Upper lobe of left lung (tissue), 4 donors: ENCODE measurements at regions not wholly inside any gene's neighbourhood (a gene's known extent, or its start where the extent isn't known, plus 50 kb on each side); places are given as distances from the start of the nearest gene placed in this dataset.

ENCODE experiments used
- POLR2A ChIP-seq, 4 donors: fragments of 450-650 bp; IDR thresholded peaks; one replicate each; pipeline ENCODE4 v1.5.1; 2016 to 2017; ENCODE audit warnings: antibody characterized with exemption in 4 of 4, mild to moderate bottlenecking in 2 of 4
- POLR2AphosphoS5 ChIP-seq, 2 donors: sonication (generic); formaldehyde crosslinking; IDR thresholded peaks; one replicate each; pipeline ENCODE4 v1.5.1; 2017; ENCODE audit warnings: antibody characterized with exemption in 2 of 2
- TF ChIP-seq, protein P1 (sequence below), 6 experiments: fragments of 450-650 bp in 4 of 6; fragments of 200-600 bp in 2 of 6; sonication (generic) in 2 of 6; IDR thresholded peaks; one replicate each; pipeline ENCODE4 v1.5.1; 2016 to 2019; ENCODE audit warnings: antibody characterized with exemption in 6 of 6

DNA sequence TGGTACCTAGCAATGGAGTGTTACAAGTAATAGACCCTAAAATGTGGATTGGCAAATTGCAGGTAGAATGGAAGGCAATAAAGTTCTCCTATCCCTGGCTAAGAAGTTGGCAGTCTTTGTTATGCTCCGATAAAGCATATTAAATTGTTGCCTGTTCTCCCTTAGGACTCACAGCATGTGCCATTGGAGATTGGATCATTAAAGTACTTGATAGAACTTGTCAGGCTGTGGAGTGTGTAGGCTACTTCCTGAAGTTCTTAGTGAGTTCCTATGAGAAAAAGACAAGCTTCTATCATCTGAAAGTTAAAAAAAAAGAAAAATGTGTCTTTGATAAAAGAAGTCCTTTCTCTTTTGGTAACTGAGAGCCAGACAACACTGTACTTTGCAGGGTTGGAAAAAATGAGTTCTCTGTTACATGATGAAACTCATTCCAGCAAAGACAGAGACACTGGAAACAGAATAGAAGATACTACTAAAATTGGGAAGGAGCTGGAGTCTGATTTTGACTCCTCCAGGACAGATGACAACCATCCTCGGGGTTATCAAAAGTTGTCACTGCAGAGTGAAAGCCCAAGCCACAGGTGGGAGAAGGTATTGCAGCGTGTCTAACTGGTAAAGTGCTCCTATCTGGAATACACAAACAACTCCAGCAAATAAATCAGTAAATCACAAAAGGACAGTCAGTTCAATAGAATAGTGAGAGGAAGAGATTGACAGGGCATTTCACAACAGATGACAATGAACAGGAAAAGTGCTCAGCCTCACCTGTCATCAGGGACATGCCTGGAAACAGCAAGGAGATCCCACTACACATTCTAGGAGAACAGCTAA lies 87.5 kb upstream of the WDR26 start:
- TF ChIP-seq, protein P1, sequence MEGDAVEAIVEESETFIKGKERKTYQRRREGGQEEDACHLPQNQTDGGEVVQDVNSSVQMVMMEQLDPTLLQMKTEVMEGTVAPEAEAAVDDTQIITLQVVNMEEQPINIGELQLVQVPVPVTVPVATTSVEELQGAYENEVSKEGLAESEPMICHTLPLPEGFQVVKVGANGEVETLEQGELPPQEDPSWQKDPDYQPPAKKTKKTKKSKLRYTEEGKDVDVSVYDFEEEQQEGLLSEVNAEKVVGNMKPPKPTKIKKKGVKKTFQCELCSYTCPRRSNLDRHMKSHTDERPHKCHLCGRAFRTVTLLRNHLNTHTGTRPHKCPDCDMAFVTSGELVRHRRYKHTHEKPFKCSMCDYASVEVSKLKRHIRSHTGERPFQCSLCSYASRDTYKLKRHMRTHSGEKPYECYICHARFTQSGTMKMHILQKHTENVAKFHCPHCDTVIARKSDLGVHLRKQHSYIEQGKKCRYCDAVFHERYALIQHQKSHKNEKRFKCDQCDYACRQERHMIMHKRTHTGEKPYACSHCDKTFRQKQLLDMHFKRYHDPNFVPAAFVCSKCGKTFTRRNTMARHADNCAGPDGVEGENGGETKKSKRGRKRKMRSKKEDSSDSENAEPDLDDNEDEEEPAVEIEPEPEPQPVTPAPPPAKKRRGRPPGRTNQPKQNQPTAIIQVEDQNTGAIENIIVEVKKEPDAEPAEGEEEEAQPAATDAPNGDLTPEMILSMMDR (IDR thresholded peaks at IDR 0.05) = no peak
- TF ChIP-seq POLR2A (IDR thresholded peaks at IDR 0.05) = no peak
- TF ChIP-seq POLR2AphosphoS5 (IDR thresholded peaks at IDR 0.05) = no peak
